ENCODE measurements at regions not wholly inside any gene's neighbourhood (a gene's known extent, or its start where the extent isn't known, plus 50 kb on each side); places are given as distances from the start of the nearest gene placed in this dataset.

DNA sequence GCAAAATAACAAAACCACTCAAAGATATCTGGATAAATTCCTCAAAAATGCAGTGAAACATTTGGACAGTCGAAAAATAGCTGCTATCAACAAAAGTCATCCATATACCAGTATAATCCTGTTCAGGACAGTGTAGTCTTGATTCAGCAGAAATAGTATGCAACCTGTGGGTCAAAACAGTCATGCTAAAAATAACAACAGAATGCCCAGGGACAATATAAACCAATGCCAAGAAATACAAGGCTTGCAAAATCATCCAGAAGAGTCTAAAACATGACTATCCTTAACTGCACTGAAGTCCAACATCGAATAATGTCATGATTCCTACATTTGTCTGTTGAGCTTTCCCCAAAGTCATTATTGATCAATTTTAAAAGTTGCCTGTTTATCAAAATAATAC is 425.9 kb downstream of the FSCB start:
- H3K79me2 ChIP-seq (ENCODE audit: control insufficient read depth, insufficient read depth, low read length) = no peaks in the 10 kb centered on the region
- no peak overlapping the region for H3K4me2 ChIP-seq (ENCODE audit: insufficient read depth, low read length)
- CTCF ChIA-PET = no interaction called here
- TF ChIP-seq EZH2 (IDR thresholded peaks at IDR 0.05; ENCODE audit: borderline replicate concordance, low read depth, low read length, severe bottlenecking) (no peak), MYC (IDR thresholded peaks at IDR 0.05; ENCODE audit: low read depth, low read length) (no peak), CTCF (IDR thresholded peaks at IDR 0.05; ENCODE audit: extremely low read depth in 1 of 2, insufficient read depth in 1 of 2, low read depth in 1 of 2, low read length in 2 of 2) (no peak)
- H3K9ac ChIP-seq (replicated peaks; ENCODE audit: extremely low read depth, insufficient read depth, low read length) = no peak overlapping the region
- no peak overlapping the region for H3K4me3 ChIP-seq (replicated peaks in 1 of 3; ENCODE audit: insufficient read depth in 1 of 3, low read depth in 1 of 3, low read length in 3 of 3)
- no peaks in the 10 kb centered on the region for H3K27me3 ChIP-seq (ENCODE audit: control insufficient read depth in 2 of 2, insufficient read depth in 2 of 2, low read length in 2 of 2)
- H3K36me3 ChIP-seq (ENCODE audit: control insufficient read depth in 2 of 2, extremely low read depth in 1 of 2, insufficient read depth in 2 of 2, low read length in 2 of 2) = no peaks in the 10 kb centered on the region
- no peaks in the 10 kb centered on the region for H3K4me1 ChIP-seq (ENCODE audit: control insufficient read depth, extremely low read depth, insufficient read depth, low read length)
- dilution Hi-C loops (cut with MboI; ENCODE audit: extremely low pct_ligation_motif_present, low sequenced_read_pairs) = no loop called here
- H4K20me1 ChIP-seq (replicated peaks; ENCODE audit: control insufficient read depth, extremely low read depth, insufficient read depth, low read length) = no peaks in the 10 kb centered on the region
- POLR2A ChIA-PET = no interaction called here
- H3K9me1 ChIP-seq (replicated peaks; ENCODE audit: control insufficient read depth, extremely low read depth, insufficient read depth, low read length) = no peaks in the 10 kb centered on the region
- no TSS peak for BruUV-seq (replicated peaks)
- H3K9me3 ChIP-seq (replicated peaks; ENCODE audit: control insufficient read depth, insufficient read depth, low read length) = no peaks in the 10 kb centered on the region
- intact Hi-C loops (cut with micrococcal nuclease) = no loop called here
- no peak for FAIRE-seq
- DNase-seq (ENCODE audit: low read depth, low spot score) = no peak
- H3K27ac ChIP-seq (ENCODE audit: insufficient read depth, low read depth, low read length) = no peak overlapping the region
- H2AFZ ChIP-seq (ENCODE audit: low read depth, low read length) = no peak overlapping the region

GRCh38 chr14:44070046-44070445 is 437.0 kb downstream of the FSCB start:
- FAIRE-seq (no peak), DNase-seq (ENCODE audit: low read depth, low spot score) (no peak)
- CTCF ChIA-PET = no interaction called here
- H3K27me3 ChIP-seq (ENCODE audit: control insufficient read depth in 2 of 2, insufficient read depth in 2 of 2, low read length in 2 of 2) = no peaks in the 10 kb centered on the region
- H2AFZ ChIP-seq (ENCODE audit: low read depth, low read length) = no peak overlapping the region
- H3K36me3 ChIP-seq (ENCODE audit: control insufficient read depth in 2 of 2, extremely low read depth in 1 of 2, insufficient read depth in 2 of 2, low read length in 2 of 2) = no peaks in the 10 kb centered on the region
- no TSS peak for BruUV-seq (replicated peaks)
- no peaks in the 10 kb centered on the region for H3K4me1 ChIP-seq (ENCODE audit: control insufficient read depth, extremely low read depth, insufficient read depth, low read length)
- H3K9ac ChIP-seq (replicated peaks; ENCODE audit: extremely low read depth, insufficient read depth, low read length) = no peak overlapping the region
- no peaks in the 10 kb centered on the region for H4K20me1 ChIP-seq (replicated peaks; ENCODE audit: control insufficient read depth, extremely low read depth, insufficient read depth, low read length)
- intact Hi-C loops (cut with micrococcal nuclease) = no loop called here
- POLR2A ChIA-PET = no interaction called here
- H3K27ac ChIP-seq (ENCODE audit: insufficient read depth, low read depth, low read length) = no peak overlapping the region
- H3K9me3 ChIP-seq (replicated peaks; ENCODE audit: control insufficient read depth, insufficient read depth, low read length) = peaks cover 2% of the 10 kb centered on the region
- no peak overlapping the region for H3K4me2 ChIP-seq (ENCODE audit: insufficient read depth, low read length)
- dilution Hi-C loops (cut with MboI; ENCODE audit: extremely low pct_ligation_motif_present, low sequenced_read_pairs) = no loop called here
- no peaks in the 10 kb centered on the region for H3K79me2 ChIP-seq (ENCODE audit: control insufficient read depth, insufficient read depth, low read length)
- no peak for TF ChIP-seq CTCF (IDR thresholded peaks at IDR 0.05; ENCODE audit: extremely low read depth in 1 of 2, insufficient read depth in 1 of 2, low read depth in 1 of 2, low read length in 2 of 2)
- no peak for TF ChIP-seq FOS (IDR thresholded peaks at IDR 0.05; ENCODE audit: borderline replicate concordance, insufficient read depth, low read length)
- H3K9me1 ChIP-seq (replicated peaks; ENCODE audit: control insufficient read depth, extremely low read depth, insufficient read depth, low read length) = no peaks in the 10 kb centered on the region
- no peak overlapping the region for H3K4me3 ChIP-seq (replicated peaks in 1 of 3; ENCODE audit: insufficient read depth in 1 of 3, low read depth in 1 of 3, low read length in 3 of 3)

Measured in endothelial cell of umbilical vein (primary cell).